ENCODE measurements at regions not wholly inside any gene's neighbourhood (a gene's known extent, or its start where the extent isn't known, plus 50 kb on each side); places are given as distances from the start of the nearest gene placed in this dataset.

DNA sequence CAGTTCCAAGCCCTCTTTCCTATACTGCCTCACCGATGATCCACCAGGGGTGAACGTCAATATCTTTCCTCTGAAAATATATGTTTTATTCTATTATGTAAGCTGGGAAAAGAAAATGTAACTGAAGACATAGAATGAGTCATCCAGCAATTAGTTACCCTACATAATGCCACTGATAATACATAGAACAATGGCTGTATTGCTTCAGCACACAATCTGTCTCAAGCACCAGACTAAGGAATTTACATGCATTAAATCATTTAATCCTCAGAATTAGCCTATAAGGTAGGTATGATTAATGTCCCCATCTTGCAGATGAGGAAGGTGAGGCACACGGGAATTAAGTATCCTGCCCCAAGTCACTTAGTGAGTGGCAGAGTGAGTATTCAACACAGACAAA, 472.8 kb downstream of the TOX3 start:
- ChIA-PET CTCF (no interaction called here), POLR2A (ENCODE audit: unreplicated experiment) (no interaction called here)
- Histone ChIP-seq H3K9me3 (ENCODE audit: insufficient read depth, low read depth) (no peaks in the 10 kb centered on the region), H3K9me2 (ENCODE audit: insufficient read depth) (no peaks in the 10 kb centered on the region), H2AFZ (no peak overlapping the region), H3K36me3 (ENCODE audit: low read depth) (no peaks in the 10 kb centered on the region), H3K4me1 (replicated peaks; ENCODE audit: insufficient read depth) (no peaks in the 10 kb centered on the region), H4K20me1 (ENCODE audit: insufficient read depth) (no peaks in the 10 kb centered on the region), H3K4me2 (no peak overlapping the region), H3K27me3 (ENCODE audit: insufficient read depth, low read depth) (no peaks in the 10 kb centered on the region), H3K27ac (no peak overlapping the region), H3F3A (ENCODE audit: insufficient read depth, low read depth) (no peaks in the 10 kb centered on the region), H3K79me2 (ENCODE audit: low read depth) (no peaks in the 10 kb centered on the region), H3K4me3 (no peak overlapping the region)
- intact Hi-C loops (cut with micrococcal nuclease; ENCODE audit: unreplicated experiment), result no loop called here
- TF ChIP-seq CTCF (conservative IDR thresholded peaks at IDR 0.05) (no peak), EZH2 (IDR thresholded peaks at IDR 0.05; ENCODE audit: low read depth) (no peak)
- DNase-seq, result no peak
- no TSS peak for BruUV-seq (replicated peaks)

- intact Hi-C loops (cut with micrococcal nuclease; ENCODE audit: unreplicated experiment), result no loop called here
- CTCF ChIA-PET, result no interaction called here
- H3K27me3 ChIP-seq (ENCODE audit: insufficient read depth, low read depth), result no peaks in the 10 kb centered on the region
Observed at GRCh38 chr16:52073024-52073423, 473.9 kb downstream of the TOX3 start.

DNA sequence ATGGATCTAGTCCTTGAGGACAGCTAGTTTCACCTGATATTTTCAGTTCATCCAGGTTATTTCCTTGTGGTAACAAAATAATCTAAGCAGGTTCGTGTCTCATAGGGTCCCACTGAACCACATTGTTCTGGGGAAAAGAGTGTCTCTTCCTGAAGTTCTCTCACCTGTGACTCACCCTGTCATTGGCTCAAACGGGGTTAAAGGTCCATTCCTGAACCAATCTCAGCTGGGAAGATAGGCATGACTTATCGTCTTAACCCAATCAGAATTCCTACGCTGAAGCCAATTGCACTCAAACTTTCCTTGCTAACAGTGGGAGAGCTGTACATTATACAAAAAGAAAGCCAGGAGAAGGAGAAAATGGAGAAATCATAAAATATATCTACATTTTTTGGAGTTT, 475.8 kb downstream of the TOX3 start:
- Histone ChIP-seq H3K27me3 (ENCODE audit: insufficient read depth, low read depth) (no peaks in the 10 kb centered on the region), H3K36me3 (ENCODE audit: low read depth) (no peaks in the 10 kb centered on the region), H3K27ac (no peak overlapping the region), H3K9me3 (ENCODE audit: insufficient read depth, low read depth) (no peaks in the 10 kb centered on the region), H3K4me1 (replicated peaks; ENCODE audit: insufficient read depth) (no peaks in the 10 kb centered on the region), H3K79me2 (ENCODE audit: low read depth) (no peaks in the 10 kb centered on the region), H4K20me1 (ENCODE audit: insufficient read depth) (no peaks in the 10 kb centered on the region), H3K9me2 (ENCODE audit: insufficient read depth) (no peaks in the 10 kb centered on the region), H3F3A (ENCODE audit: insufficient read depth, low read depth) (no peaks in the 10 kb centered on the region), H3K4me2 (no peak overlapping the region), H3K4me3 (no peak overlapping the region), H2AFZ (no peak overlapping the region)
- ChIA-PET POLR2A (ENCODE audit: unreplicated experiment) (no interaction called here), CTCF (no interaction called here)
- BruUV-seq (replicated peaks), result no TSS peak
- intact Hi-C loops (cut with micrococcal nuclease; ENCODE audit: unreplicated experiment), result no loop called here
- no peak for TF ChIP-seq EZH2 (IDR thresholded peaks at IDR 0.05; ENCODE audit: low read depth)
- DNase-seq, result no peak

More at GRCh38 chr16:52073024-52073423, 473.9 kb downstream of the TOX3 start:
- no peaks in the 10 kb centered on the region for H4K20me1 ChIP-seq (ENCODE audit: insufficient read depth)
- POLR2A ChIA-PET (ENCODE audit: unreplicated experiment), result no interaction called here
- no peaks in the 10 kb centered on the region for H3K36me3 ChIP-seq (ENCODE audit: low read depth)
- H3K4me3 ChIP-seq, result no peak overlapping the region
- H3K27ac ChIP-seq, result no peak overlapping the region
- no peak overlapping the region for H3K4me2 ChIP-seq
- BruUV-seq (replicated peaks), result no TSS peak
- DNase-seq, result no peak
- no peaks in the 10 kb centered on the region for H3K79me2 ChIP-seq (ENCODE audit: low read depth)
- no peaks in the 10 kb centered on the region for H3K9me2 ChIP-seq (ENCODE audit: insufficient read depth)
- no peak overlapping the region for H2AFZ ChIP-seq
- no peaks in the 10 kb centered on the region for H3K9me3 ChIP-seq (ENCODE audit: insufficient read depth, low read depth)
- no peak for TF ChIP-seq CTCF (conservative IDR thresholded peaks at IDR 0.05)
- no peak for TF ChIP-seq EZH2 (IDR thresholded peaks at IDR 0.05; ENCODE audit: low read depth)
- H3F3A ChIP-seq (ENCODE audit: insufficient read depth, low read depth), result no peaks in the 10 kb centered on the region
- no peaks in the 10 kb centered on the region for H3K4me1 ChIP-seq (replicated peaks; ENCODE audit: insufficient read depth)

DNA sequence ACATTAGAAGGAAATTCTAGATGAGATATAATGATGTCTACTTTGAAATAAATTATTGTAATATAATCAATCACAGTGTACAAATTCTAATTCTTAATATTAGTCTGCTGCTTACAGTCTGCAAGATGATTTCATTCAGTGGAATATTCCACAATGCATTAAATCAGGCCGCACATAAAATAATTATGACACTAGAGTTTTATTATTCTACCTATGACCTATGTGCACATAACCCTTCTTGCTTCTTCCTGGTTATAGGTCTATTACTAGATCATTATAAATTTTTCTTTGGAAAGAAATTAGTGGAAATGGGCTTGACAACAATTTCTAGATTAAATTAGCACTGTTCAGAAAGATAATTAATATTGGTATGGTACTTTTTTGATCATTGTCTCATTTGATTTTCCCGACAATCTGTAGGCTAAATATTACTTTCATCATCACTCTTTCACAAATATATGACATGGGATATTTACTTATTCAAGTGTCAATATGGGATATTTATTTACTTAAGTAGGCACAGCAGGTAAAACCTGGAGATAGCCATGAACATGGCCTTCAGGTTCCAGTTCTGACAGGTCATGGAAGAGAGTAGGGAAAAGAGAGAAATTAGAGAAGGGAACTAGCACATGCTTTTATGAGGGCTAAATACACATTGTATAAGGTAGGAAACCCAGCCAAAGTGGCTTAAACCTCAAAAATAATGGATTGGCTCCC, 476.4 kb downstream of the TOX3 start:
- H3F3A ChIP-seq (ENCODE audit: insufficient read depth, low read depth), result no peaks in the 10 kb centered on the region
- no peaks in the 10 kb centered on the region for H4K20me1 ChIP-seq (ENCODE audit: insufficient read depth)
- no peak overlapping the region for H3K4me3 ChIP-seq
- no peaks in the 10 kb centered on the region for H3K36me3 ChIP-seq (ENCODE audit: low read depth)
- H2AFZ ChIP-seq, result no peak overlapping the region
- BruUV-seq (replicated peaks), result no TSS peak
- H3K9me2 ChIP-seq (ENCODE audit: insufficient read depth), result no peaks in the 10 kb centered on the region
- ChIA-PET CTCF (interaction anchor here (1.0 kb wide), 1 partner anchor 1213 kb away, joined by 3 read pairs; no protein-coding TSS in a partner anchor), POLR2A (ENCODE audit: unreplicated experiment) (no interaction called here)
- no peaks in the 10 kb centered on the region for H3K79me2 ChIP-seq (ENCODE audit: low read depth)
- DNase-seq, result no peak
- H3K27ac ChIP-seq, result no peak overlapping the region
- no peaks in the 10 kb centered on the region for H3K4me1 ChIP-seq (replicated peaks; ENCODE audit: insufficient read depth)
- no peaks in the 10 kb centered on the region for H3K9me3 ChIP-seq (ENCODE audit: insufficient read depth, low read depth)
- H3K4me2 ChIP-seq, result no peak overlapping the region
- no peaks in the 10 kb centered on the region for H3K27me3 ChIP-seq (ENCODE audit: insufficient read depth, low read depth)
- no peak for TF ChIP-seq EZH2 (IDR thresholded peaks at IDR 0.05; ENCODE audit: low read depth)
- TF ChIP-seq CTCF (conservative IDR thresholded peaks at IDR 0.05), result no peak
- intact Hi-C loops (cut with micrococcal nuclease; ENCODE audit: unreplicated experiment), result no loop called here
